ENCODE measurements at regions not wholly inside any gene's neighbourhood (a gene's known extent, or its start where the extent isn't known, plus 50 kb on each side); places are given as distances from the start of the nearest gene placed in this dataset.

DNA sequence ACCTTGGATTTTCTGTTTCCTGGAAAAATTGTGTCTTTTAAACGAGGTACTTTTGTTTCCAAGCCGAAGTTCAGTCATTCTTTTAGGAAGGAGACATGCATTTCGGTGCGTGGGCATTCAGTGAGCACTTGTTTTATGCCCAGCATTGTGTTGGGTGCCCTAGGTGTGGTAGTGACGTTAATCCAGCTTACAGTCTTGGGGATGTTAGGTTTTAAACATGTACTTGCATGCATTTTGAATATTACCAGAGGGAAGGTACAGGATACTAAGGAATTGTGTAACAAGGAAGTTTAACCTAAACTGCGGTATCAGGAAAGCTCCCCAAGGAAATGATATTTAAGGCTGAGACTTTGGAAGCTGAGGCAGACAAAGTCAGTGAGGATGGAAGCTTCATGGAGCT is 66.3 kb downstream of the ARHGAP35 start:
- in situ Hi-C loops (cut with MboI; ENCODE audit: low pct_unique_long_range_greater_than_20kb, low sequenced_read_pairs, unreplicated experiment): no loop called here
- DNase-seq (ENCODE audit: low spot score): no peak
- TF ChIP-seq, protein P1, sequence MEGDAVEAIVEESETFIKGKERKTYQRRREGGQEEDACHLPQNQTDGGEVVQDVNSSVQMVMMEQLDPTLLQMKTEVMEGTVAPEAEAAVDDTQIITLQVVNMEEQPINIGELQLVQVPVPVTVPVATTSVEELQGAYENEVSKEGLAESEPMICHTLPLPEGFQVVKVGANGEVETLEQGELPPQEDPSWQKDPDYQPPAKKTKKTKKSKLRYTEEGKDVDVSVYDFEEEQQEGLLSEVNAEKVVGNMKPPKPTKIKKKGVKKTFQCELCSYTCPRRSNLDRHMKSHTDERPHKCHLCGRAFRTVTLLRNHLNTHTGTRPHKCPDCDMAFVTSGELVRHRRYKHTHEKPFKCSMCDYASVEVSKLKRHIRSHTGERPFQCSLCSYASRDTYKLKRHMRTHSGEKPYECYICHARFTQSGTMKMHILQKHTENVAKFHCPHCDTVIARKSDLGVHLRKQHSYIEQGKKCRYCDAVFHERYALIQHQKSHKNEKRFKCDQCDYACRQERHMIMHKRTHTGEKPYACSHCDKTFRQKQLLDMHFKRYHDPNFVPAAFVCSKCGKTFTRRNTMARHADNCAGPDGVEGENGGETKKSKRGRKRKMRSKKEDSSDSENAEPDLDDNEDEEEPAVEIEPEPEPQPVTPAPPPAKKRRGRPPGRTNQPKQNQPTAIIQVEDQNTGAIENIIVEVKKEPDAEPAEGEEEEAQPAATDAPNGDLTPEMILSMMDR (IDR thresholded peaks at IDR 0.05; ENCODE audit: extremely low read depth, insufficient read depth, missing control alignments): no peak

DNA sequence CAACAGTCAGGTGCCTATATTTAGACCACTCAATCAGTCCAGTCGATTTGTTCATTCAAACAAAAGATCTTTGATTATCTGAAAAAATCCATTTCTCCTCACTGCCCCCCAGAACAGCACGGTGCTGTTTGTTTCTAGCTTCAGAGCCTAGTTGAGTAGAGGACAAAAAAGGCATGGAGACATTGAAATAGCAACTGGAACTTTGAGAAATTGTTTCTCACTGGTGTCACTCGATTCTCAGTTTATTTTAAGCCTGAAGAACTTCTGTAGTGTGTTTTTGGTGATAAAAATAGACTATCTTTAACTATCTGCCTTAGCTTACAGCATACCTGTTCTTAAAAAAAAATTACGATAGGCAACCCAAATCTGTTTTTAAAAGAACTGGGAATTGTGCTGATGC is 67.1 kb downstream of the ARHGAP35 start:
- in situ Hi-C loops (cut with MboI; ENCODE audit: low pct_unique_long_range_greater_than_20kb, low sequenced_read_pairs, unreplicated experiment): no loop called here
- no peak for DNase-seq (ENCODE audit: low spot score)
- TF ChIP-seq, protein P1 (IDR thresholded peaks at IDR 0.05; ENCODE audit: extremely low read depth, insufficient read depth, missing control alignments): no peak

DNA sequence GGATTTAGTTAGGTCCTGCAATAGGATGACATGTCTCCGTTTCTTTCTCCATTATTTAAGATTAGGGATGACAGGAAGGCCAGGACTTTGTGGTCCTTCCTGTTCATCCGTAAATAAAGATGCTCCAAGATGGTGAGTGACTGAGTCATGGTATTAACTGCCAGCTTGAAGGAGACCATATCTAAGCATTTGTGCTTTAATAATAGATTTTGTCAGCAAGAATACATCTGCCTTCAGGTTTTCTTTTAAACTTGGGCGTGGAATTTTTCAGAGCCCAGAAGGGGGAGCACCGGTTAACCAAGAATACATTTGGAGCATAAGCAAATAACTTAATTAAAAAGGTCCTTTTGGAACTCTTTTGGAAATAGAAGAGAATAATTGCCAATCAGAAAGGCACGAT is 68.2 kb downstream of the ARHGAP35 start:
- in situ Hi-C loops (cut with MboI; ENCODE audit: low pct_unique_long_range_greater_than_20kb, low sequenced_read_pairs, unreplicated experiment): no loop called here
- DNase-seq (ENCODE audit: low spot score): no peak
- TF ChIP-seq, protein P1 (IDR thresholded peaks at IDR 0.05; ENCODE audit: extremely low read depth, insufficient read depth, missing control alignments): no peak

DNA sequence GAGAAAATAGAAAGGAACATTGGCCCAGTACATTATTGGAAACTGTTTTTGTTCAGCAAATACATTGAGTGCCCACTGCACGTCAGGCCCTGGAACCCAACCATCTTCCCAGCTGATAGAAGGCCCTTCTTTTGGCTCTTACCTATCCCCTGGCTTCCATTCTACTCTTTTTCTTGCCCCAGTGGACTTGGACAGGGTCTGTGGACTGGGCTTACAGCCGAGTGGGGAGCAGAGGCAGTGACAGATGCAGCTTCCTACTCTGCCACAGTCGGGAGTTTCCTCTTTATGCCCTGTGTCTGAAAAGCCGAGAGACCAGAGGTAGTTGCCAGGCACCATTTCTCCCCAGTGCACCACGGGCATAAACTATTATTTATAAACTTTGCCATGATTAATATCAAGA is 70.4 kb downstream of the ARHGAP35 start:
- no peak for DNase-seq (ENCODE audit: low spot score)
- TF ChIP-seq, protein P1 (IDR thresholded peaks at IDR 0.05; ENCODE audit: extremely low read depth, insufficient read depth, missing control alignments): no peak
- in situ Hi-C loops (cut with MboI; ENCODE audit: low pct_unique_long_range_greater_than_20kb, low sequenced_read_pairs, unreplicated experiment): no loop called here

GRCh38 chr19:46932346-46932745 is 71.5 kb downstream of the ARHGAP35 start:
- in situ Hi-C loops (cut with MboI; ENCODE audit: low pct_unique_long_range_greater_than_20kb, low sequenced_read_pairs, unreplicated experiment): no loop called here
- DNase-seq (ENCODE audit: low spot score): no peak
- TF ChIP-seq, protein P1 (IDR thresholded peaks at IDR 0.05; ENCODE audit: extremely low read depth, insufficient read depth, missing control alignments): no peak

GRCh38 chr19:46935066-46935663 is 74.4 kb downstream of the ARHGAP35 start:
- in situ Hi-C loops (cut with MboI; ENCODE audit: low pct_unique_long_range_greater_than_20kb, low sequenced_read_pairs, unreplicated experiment): no loop called here
- DNase-seq (ENCODE audit: low spot score): no peak

More at GRCh38 chr19:46935066-46935663, 74.4 kb downstream of the ARHGAP35 start:
- TF ChIP-seq, protein P1 (IDR thresholded peaks at IDR 0.05; ENCODE audit: extremely low read depth, insufficient read depth, missing control alignments): no peak

Measured in GM13977 (cell line).